ENCODE measurements at regions not wholly inside any gene's neighbourhood (a gene's known extent, or its start where the extent isn't known, plus 50 kb on each side); places are given as distances from the start of the nearest gene placed in this dataset.

DNA sequence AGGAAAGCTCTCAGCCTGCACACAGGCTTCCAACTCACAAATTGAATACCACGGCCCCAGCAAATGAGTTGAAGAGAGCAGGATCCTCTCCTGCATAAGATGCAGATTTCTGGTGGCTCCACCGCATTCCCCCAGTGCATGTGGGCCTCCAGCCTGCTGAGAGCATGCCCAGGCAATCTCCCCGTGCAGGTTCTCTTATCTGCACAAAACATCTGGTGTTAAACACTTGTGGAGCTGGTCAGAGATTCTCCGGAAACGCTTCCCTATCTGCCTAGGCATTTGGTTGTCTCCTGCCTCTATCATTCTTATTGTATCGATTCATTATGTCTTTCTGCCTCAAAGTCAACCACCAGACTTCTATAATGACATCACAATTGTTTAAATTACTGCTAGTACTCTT, 1349.0 kb upstream of the B3GALT2 start:
- no peak overlapping the region for H3K4me3 Mint-ChIP-seq
- no peak for ATAC-seq (ENCODE audit: low read depth)
- no peak for DNase-seq
- TF ChIP-seq, protein P1, sequence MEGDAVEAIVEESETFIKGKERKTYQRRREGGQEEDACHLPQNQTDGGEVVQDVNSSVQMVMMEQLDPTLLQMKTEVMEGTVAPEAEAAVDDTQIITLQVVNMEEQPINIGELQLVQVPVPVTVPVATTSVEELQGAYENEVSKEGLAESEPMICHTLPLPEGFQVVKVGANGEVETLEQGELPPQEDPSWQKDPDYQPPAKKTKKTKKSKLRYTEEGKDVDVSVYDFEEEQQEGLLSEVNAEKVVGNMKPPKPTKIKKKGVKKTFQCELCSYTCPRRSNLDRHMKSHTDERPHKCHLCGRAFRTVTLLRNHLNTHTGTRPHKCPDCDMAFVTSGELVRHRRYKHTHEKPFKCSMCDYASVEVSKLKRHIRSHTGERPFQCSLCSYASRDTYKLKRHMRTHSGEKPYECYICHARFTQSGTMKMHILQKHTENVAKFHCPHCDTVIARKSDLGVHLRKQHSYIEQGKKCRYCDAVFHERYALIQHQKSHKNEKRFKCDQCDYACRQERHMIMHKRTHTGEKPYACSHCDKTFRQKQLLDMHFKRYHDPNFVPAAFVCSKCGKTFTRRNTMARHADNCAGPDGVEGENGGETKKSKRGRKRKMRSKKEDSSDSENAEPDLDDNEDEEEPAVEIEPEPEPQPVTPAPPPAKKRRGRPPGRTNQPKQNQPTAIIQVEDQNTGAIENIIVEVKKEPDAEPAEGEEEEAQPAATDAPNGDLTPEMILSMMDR (IDR thresholded peaks at IDR 0.05), result no peak
- no peaks in the 10 kb centered on the region for H3K36me3 Mint-ChIP-seq (ENCODE audit: low read depth)
- ChIA-PET CTCF (no interaction called here), POLR2A (no interaction called here)
- intact Hi-C loops (cut with micrococcal nuclease), result no loop called here
- no peaks in the 10 kb centered on the region for H3K27me3 Mint-ChIP-seq
- H3K4me1 Mint-ChIP-seq, result no peaks in the 10 kb centered on the region
- no peaks in the 10 kb centered on the region for H3K9me3 Mint-ChIP-seq
- H3K27ac Mint-ChIP-seq, result no peak overlapping the region

DNA sequence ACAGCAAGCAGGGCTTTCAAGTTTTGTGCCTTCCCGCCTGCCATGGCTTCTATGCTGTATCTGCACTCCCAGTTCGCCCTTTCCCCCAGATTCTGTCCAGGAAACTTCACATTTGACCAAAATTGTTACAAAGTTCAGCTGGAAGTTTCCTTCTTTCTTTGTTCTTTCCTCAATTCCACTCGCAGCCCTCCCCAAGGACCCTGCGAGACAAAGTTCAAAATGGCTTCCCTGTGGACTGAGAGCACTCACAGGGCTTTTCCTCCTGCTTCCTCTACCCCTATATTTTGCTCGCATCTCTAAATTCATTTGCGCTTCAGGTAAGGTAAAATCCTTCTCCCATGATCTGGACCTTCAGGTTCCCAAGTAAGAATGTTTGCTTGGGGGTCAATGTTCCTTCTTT, 1348.4 kb upstream of the B3GALT2 start:
- H3K27ac Mint-ChIP-seq, result no peak overlapping the region
- TF ChIP-seq, protein P1 (IDR thresholded peaks at IDR 0.05), result no peak
- DNase-seq (no peak), ATAC-seq (ENCODE audit: low read depth) (no peak)
- no peaks in the 10 kb centered on the region for H3K36me3 Mint-ChIP-seq (ENCODE audit: low read depth)
- no peak overlapping the region for H3K4me3 Mint-ChIP-seq
- POLR2A ChIA-PET, result no interaction called here
- CTCF ChIA-PET, result no interaction called here
- H3K4me1 Mint-ChIP-seq, result no peaks in the 10 kb centered on the region
- intact Hi-C loops (cut with micrococcal nuclease), result no loop called here
- no peaks in the 10 kb centered on the region for H3K9me3 Mint-ChIP-seq
- H3K27me3 Mint-ChIP-seq, result no peaks in the 10 kb centered on the region

DNA sequence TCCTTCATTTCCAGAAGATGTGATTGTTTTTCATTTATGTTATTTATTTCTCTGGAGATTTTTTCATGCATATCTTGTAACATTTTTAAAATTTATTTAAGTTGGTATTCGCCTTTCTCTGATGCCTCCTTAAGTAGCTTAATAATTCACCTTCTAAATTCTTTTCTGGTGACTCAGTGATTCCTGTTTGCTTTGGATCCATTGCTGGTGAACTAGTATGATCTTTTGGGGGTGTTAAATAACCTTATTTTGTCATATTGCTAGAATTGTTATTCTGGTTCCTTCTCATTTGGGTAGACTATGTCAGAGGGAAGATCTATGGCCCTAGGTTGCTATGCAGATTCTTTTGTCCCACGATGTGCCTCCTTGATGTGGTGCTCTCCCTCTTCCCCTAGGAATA, 1347.2 kb upstream of the B3GALT2 start:
- H3K36me3 Mint-ChIP-seq (ENCODE audit: low read depth), result no peaks in the 10 kb centered on the region
- H3K4me3 Mint-ChIP-seq, result no peak overlapping the region
- no peaks in the 10 kb centered on the region for H3K9me3 Mint-ChIP-seq
- CTCF ChIA-PET, result no interaction called here
- DNase-seq, result no peak
- H3K27me3 Mint-ChIP-seq, result no peaks in the 10 kb centered on the region
- H3K4me1 Mint-ChIP-seq, result no peaks in the 10 kb centered on the region
- no peak overlapping the region for H3K27ac Mint-ChIP-seq
- intact Hi-C loops (cut with micrococcal nuclease), result no loop called here
- no peak for ATAC-seq (ENCODE audit: low read depth)
- POLR2A ChIA-PET, result no interaction called here
- TF ChIP-seq, protein P1 (IDR thresholded peaks at IDR 0.05), result no peak

DNA sequence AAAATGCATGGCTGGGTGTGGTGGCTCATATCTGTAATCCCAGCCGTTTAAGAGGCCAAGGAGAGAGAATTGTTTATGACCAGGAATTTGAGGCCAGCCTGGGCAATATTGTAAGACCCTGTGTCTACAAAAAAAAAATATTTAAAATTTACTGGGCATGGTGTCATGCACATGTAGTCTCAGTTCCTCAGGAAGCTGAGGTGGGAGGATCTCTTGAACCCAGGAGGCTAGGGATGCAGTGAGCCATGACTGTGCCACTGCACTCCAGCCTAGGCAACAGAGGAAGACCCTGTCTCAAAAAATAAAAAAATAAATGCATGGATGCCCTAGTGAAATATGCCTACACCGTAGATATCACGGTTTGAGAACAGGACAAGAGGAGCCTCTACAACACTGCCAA, 1331.2 kb upstream of the B3GALT2 start:
- no peak for ATAC-seq (ENCODE audit: low read depth)

DNA sequence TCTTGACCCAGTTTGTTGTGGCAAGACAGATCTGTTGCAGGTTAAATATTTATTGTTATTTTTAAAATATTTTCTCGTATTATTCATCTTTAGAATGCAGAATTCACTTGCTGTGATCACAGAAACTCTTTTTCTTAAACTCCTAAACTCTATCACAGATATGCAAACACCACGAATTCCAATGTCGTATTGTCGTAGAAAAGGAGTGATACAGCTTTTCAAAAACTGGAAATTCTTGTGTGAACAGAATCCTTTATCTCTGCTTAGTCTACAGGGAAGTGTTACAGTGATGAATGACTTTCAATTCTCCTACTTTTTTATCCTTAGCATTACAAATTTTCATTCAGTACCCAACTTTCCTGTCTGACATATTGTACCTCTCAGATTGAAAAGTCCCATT, 1329.5 kb upstream of the B3GALT2 start:
- Mint-ChIP-seq H3K27me3 (no peaks in the 10 kb centered on the region), H3K4me1 (peaks cover 10% of the 10 kb centered on the region), H3K4me3 (no peak overlapping the region), H3K9me3 (peaks cover 3% of the 10 kb centered on the region), H3K27ac (no peak overlapping the region), H3K36me3 (ENCODE audit: low read depth) (no peaks in the 10 kb centered on the region)
- ChIA-PET CTCF (no interaction called here), POLR2A (no interaction called here)
- ATAC-seq (ENCODE audit: low read depth) (no peak), DNase-seq (no peak)
- intact Hi-C loops (cut with micrococcal nuclease), result no loop called here
- TF ChIP-seq, protein P1 (IDR thresholded peaks at IDR 0.05), result no peak

More for the DNA sequence above, 1331.2 kb upstream of the B3GALT2 start:
- Mint-ChIP-seq H3K4me3 (no peak overlapping the region), H3K27ac (no peak overlapping the region), H3K27me3 (no peaks in the 10 kb centered on the region), H3K36me3 (ENCODE audit: low read depth) (no peaks in the 10 kb centered on the region), H3K9me3 (no peaks in the 10 kb centered on the region), H3K4me1 (peaks cover 12% of the 10 kb centered on the region)
- TF ChIP-seq, protein P1 (IDR thresholded peaks at IDR 0.05), result no peak
- ChIA-PET CTCF (no interaction called here), POLR2A (no interaction called here)
- intact Hi-C loops (cut with micrococcal nuclease), result no loop called here
- no peak for DNase-seq
